ENCODE measurements at regions not wholly inside any gene's neighbourhood (a gene's known extent, or its start where the extent isn't known, plus 50 kb on each side); places are given as distances from the start of the nearest gene placed in this dataset.
A peak's percentile ranks its signal among the peaks of the same experiment; 100 is the strongest.

GRCh38 chr3:76353683-76354082 lies 568.3 kb upstream of the ZNF717 start:
- H4K91ac ChIP-seq (replicated peaks; ENCODE audit: insufficient read length, low read length) = no peak overlapping the region
- H3K27me3 ChIP-seq (replicated peaks in 1 of 4; ENCODE audit: control insufficient read depth in 3 of 4, extremely low read depth in 1 of 4, insufficient read depth in 3 of 4, low read length in 3 of 4) = no peaks in the 10 kb centered on the region
- peaks cover 0 to 11% (median 4%) of the 10 kb centered on the region in 4 experiments; a peak in 3 of 7 replicates for H3K4me1 ChIP-seq (replicated peaks in 1 of 4; ENCODE audit: control insufficient read depth in 3 of 4, insufficient read depth in 4 of 4, low read length in 3 of 4)
- H3K4ac ChIP-seq (replicated peaks; ENCODE audit: insufficient read length, low read depth, low read length) = no peak overlapping the region
- H3K36me3 ChIP-seq (ENCODE audit: control insufficient read depth in 2 of 4, insufficient read depth in 4 of 4, low read length in 3 of 4) = no peaks in the 10 kb centered on the region
- no peaks in the 10 kb centered on the region for H3K9me3 ChIP-seq (ENCODE audit: insufficient read depth in 2 of 2, low read depth in 1 of 2, low read length in 1 of 2)
- no peak overlapping the region for H2AK5ac ChIP-seq (ENCODE audit: low read depth, low read length)
- no peak overlapping the region for H3K23ac ChIP-seq (ENCODE audit: insufficient read length)
- H3K79me1 ChIP-seq (ENCODE audit: low read depth, low read length) = no peaks in the 10 kb centered on the region
- no peak overlapping the region for H4K8ac ChIP-seq (ENCODE audit: extremely low read depth, insufficient read depth, low read length)
- H2BK15ac ChIP-seq (ENCODE audit: low read length) = no peak overlapping the region
- ChIA-PET CTCF (ENCODE audit: partially characterized antibody) (interaction anchor here (0.8 kb wide), 1 partner anchor 15 kb away, joined by 4 read pairs; no protein-coding TSS in a partner anchor), POLR2A (ENCODE audit: partially characterized antibody) (no interaction called here)
- H3K56ac ChIP-seq (replicated peaks; ENCODE audit: insufficient read length, low read depth, low read length) = no peak overlapping the region
- H3K4me3 ChIP-seq (ENCODE audit: extremely low read depth in 1 of 4, insufficient read depth in 2 of 4, low read depth in 3 of 4, low read length in 4 of 4) = peak overlapping the region in 1 of 4 experiments; percentile 39; a peak in 2 of 8 replicates
- no peak overlapping the region for H3K14ac ChIP-seq (ENCODE audit: insufficient read length)
- WGBS, 2 experiments (ENCODE audit: extremely low coverage in 1 of 2, insufficient coverage in 1 of 2, insufficient read length in 1 of 2, insufficient replicate concordance in 2 of 2, low coverage in 1 of 2, low lambda C conversion rate in 2 of 2, missing lambda C conversion rate in 1 of 2) = 17% methylated on average over 9 of the region's 9 CpGs; no CpG with 5 or more reads in 1 of the 2 experiments
- H3K27ac ChIP-seq (ENCODE audit: low read depth, low read length) = no peak overlapping the region
- H2BK5ac ChIP-seq (ENCODE audit: low read depth, low read length) = no peak overlapping the region
- H2BK12ac ChIP-seq (ENCODE audit: low read depth, low read length) = no peak overlapping the region
- H3K18ac ChIP-seq (ENCODE audit: extremely low read depth, low read length) = no peak overlapping the region
- no peak overlapping the region for H2BK120ac ChIP-seq (replicated peaks; ENCODE audit: low read depth, low read length)
- no peak overlapping the region for H2AFZ ChIP-seq (ENCODE audit: low read length)
- H3K9ac ChIP-seq (replicated peaks in 1 of 4; ENCODE audit: extremely low read depth in 1 of 4, low read depth in 3 of 4, low read length in 3 of 4) = no peak overlapping the region
- H2BK20ac ChIP-seq (ENCODE audit: low read length) = no peak overlapping the region
- DNase-seq (ENCODE audit: low read depth in 1 of 2, low spot score in 2 of 2) (no peak), FAIRE-seq (no peak)
- H3K4me2 ChIP-seq (ENCODE audit: insufficient read depth in 1 of 2, low read depth in 2 of 2, low read length in 2 of 2) = peak overlapping the region; percentile 45 to 46
- H3K23me2 ChIP-seq (ENCODE audit: low read depth, low read length) = no peaks in the 10 kb centered on the region
- no peaks in the 10 kb centered on the region for H3K79me2 ChIP-seq (ENCODE audit: control insufficient read depth in 1 of 2, insufficient read depth in 2 of 2, low read length in 2 of 2)
- H4K20me1 ChIP-seq (replicated peaks in 1 of 2; ENCODE audit: control insufficient read depth in 1 of 2, insufficient read depth in 2 of 2, low read length in 2 of 2) = no peaks in the 10 kb centered on the region
- no peak overlapping the region for H4K5ac ChIP-seq (ENCODE audit: insufficient read length, low read depth, low read length)
- TF ChIP-seq ATF2 (IDR thresholded peaks at IDR 0.05; ENCODE audit: low read length) (no peak), RBBP5 (IDR thresholded peaks at IDR 0.05; ENCODE audit: borderline replicate concordance, low read depth, low read length) (no peak), NRF1 (IDR thresholded peaks at IDR 0.05; ENCODE audit: low read depth, low read length) (no peak), CEBPB (IDR thresholded peaks at IDR 0.05; ENCODE audit: low read depth, low read length) (no peak)

All from H1 (cell line).